ENCODE measurements at regions not wholly inside any gene's neighbourhood (a gene's known extent, or its start where the extent isn't known, plus 50 kb on each side); places are given as distances from the start of the nearest gene placed in this dataset.

- TF ChIP-seq, protein P1, sequence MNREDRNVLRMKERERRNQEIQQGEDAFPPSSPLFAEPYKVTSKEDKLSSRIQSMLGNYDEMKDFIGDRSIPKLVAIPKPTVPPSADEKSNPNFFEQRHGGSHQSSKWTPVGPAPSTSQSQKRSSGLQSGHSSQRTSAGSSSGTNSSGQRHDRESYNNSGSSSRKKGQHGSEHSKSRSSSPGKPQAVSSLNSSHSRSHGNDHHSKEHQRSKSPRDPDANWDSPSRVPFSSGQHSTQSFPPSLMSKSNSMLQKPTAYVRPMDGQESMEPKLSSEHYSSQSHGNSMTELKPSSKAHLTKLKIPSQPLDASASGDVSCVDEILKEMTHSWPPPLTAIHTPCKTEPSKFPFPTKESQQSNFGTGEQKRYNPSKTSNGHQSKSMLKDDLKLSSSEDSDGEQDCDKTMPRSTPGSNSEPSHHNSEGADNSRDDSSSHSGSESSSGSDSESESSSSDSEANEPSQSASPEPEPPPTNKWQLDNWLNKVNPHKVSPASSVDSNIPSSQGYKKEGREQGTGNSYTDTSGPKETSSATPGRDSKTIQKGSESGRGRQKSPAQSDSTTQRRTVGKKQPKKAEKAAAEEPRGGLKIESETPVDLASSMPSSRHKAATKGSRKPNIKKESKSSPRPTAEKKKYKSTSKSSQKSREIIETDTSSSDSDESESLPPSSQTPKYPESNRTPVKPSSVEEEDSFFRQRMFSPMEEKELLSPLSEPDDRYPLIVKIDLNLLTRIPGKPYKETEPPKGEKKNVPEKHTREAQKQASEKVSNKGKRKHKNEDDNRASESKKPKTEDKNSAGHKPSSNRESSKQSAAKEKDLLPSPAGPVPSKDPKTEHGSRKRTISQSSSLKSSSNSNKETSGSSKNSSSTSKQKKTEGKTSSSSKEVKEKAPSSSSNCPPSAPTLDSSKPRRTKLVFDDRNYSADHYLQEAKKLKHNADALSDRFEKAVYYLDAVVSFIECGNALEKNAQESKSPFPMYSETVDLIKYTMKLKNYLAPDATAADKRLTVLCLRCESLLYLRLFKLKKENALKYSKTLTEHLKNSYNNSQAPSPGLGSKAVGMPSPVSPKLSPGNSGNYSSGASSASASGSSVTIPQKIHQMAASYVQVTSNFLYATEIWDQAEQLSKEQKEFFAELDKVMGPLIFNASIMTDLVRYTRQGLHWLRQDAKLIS (CRISPR knock-in tag; IDR thresholded peaks at IDR 0.05; ENCODE audit: borderline replicate concordance), result no peak
These were observed 225.9 kb downstream of the SEC61B start (continued) for GRCh38 chr9:99447951-99448350.

DNA sequence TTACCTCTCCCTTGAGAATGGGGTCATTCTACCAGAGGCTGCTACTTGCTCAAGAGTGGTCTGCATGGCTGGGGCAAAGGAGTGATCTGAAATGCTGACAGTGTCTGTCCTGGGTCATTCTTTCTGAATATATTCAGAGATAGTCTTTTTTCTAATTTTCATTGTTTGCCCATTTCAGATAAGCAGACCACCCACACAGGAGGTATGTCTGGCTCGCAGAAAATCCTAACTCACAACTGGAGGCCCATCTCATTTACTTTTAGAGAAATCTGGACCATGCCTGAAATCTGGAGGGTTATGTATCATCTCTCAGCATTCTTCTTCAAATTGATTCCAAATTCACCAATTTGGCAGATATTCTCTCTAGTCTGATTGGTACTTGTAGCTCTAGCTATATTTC lies 227.6 kb downstream of the SEC61B start:
- H3K27ac Mint-ChIP-seq, result no peak overlapping the region
- TF ChIP-seq, protein P2, sequence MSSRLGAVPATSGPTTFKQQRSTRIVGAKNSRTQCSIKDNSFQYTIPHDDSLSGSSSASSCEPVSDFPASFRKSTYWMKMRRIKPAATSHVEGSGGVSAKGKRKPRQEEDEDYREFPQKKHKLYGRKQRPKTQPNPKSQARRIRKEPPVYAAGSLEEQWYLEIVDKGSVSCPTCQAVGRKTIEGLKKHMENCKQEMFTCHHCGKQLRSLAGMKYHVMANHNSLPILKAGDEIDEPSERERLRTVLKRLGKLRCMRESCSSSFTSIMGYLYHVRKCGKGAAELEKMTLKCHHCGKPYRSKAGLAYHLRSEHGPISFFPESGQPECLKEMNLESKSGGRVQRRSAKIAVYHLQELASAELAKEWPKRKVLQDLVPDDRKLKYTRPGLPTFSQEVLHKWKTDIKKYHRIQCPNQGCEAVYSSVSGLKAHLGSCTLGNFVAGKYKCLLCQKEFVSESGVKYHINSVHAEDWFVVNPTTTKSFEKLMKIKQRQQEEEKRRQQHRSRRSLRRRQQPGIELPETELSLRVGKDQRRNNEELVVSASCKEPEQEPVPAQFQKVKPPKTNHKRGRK (CRISPR knock-in tag; IDR thresholded peaks at IDR 0.05; ENCODE audit: borderline replicate concordance), result no peak
- TF ChIP-seq SMAD3 (CRISPR knock-in tag; IDR thresholded peaks at IDR 0.05; ENCODE audit: borderline replicate concordance) (no peak), USF1 (CRISPR knock-in tag; IDR thresholded peaks at IDR 0.05) (no peak), NR1H2 (CRISPR knock-in tag; IDR thresholded peaks at IDR 0.05) (no peak), CREM (CRISPR knock-in tag; IDR thresholded peaks at IDR 0.05) (no peak), FOXJ3 (CRISPR knock-in tag; IDR thresholded peaks at IDR 0.05; ENCODE audit: borderline replicate concordance) (no peak), ZNF219 (CRISPR knock-in tag; IDR thresholded peaks at IDR 0.05; ENCODE audit: borderline replicate concordance) (no peak), MLX (CRISPR knock-in tag; IDR thresholded peaks at IDR 0.05) (no peak), E2F5 (CRISPR knock-in tag; IDR thresholded peaks at IDR 0.05) (no peak), JAZF1 (CRISPR knock-in tag; IDR thresholded peaks at IDR 0.05) (no peak), ZNF416 (CRISPR knock-in tag; IDR thresholded peaks at IDR 0.05) (no peak), AR (CRISPR knock-in tag; IDR thresholded peaks at IDR 0.05) (no peak), ZNF396 (CRISPR knock-in tag; IDR thresholded peaks at IDR 0.05; ENCODE audit: borderline replicate concordance) (no peak), GABPB1 (CRISPR knock-in tag; IDR thresholded peaks at IDR 0.05) (no peak), NFATC4 (CRISPR knock-in tag; IDR thresholded peaks at IDR 0.05) (no peak)
- TF ChIP-seq, protein P3, sequence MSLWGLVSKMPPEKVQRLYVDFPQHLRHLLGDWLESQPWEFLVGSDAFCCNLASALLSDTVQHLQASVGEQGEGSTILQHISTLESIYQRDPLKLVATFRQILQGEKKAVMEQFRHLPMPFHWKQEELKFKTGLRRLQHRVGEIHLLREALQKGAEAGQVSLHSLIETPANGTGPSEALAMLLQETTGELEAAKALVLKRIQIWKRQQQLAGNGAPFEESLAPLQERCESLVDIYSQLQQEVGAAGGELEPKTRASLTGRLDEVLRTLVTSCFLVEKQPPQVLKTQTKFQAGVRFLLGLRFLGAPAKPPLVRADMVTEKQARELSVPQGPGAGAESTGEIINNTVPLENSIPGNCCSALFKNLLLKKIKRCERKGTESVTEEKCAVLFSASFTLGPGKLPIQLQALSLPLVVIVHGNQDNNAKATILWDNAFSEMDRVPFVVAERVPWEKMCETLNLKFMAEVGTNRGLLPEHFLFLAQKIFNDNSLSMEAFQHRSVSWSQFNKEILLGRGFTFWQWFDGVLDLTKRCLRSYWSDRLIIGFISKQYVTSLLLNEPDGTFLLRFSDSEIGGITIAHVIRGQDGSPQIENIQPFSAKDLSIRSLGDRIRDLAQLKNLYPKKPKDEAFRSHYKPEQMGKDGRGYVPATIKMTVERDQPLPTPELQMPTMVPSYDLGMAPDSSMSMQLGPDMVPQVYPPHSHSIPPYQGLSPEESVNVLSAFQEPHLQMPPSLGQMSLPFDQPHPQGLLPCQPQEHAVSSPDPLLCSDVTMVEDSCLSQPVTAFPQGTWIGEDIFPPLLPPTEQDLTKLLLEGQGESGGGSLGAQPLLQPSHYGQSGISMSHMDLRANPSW (CRISPR knock-in tag; conservative IDR thresholded peaks at IDR 0.05; ENCODE audit: low read depth), result no peak
- TF ChIP-seq, protein P4, sequence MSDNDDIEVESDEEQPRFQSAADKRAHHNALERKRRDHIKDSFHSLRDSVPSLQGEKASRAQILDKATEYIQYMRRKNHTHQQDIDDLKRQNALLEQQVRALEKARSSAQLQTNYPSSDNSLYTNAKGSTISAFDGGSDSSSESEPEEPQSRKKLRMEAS (CRISPR knock-in tag; IDR thresholded peaks at IDR 0.05), result no peak
- TF ChIP-seq, protein P5, sequence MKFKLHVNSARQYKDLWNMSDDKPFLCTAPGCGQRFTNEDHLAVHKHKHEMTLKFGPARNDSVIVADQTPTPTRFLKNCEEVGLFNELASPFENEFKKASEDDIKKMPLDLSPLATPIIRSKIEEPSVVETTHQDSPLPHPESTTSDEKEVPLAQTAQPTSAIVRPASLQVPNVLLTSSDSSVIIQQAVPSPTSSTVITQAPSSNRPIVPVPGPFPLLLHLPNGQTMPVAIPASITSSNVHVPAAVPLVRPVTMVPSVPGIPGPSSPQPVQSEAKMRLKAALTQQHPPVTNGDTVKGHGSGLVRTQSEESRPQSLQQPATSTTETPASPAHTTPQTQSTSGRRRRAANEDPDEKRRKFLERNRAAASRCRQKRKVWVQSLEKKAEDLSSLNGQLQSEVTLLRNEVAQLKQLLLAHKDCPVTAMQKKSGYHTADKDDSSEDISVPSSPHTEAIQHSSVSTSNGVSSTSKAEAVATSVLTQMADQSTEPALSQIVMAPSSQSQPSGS (CRISPR knock-in tag; IDR thresholded peaks at IDR 0.05; ENCODE audit: borderline replicate concordance, low read depth), result no peak
- TF ChIP-seq, protein P6, sequence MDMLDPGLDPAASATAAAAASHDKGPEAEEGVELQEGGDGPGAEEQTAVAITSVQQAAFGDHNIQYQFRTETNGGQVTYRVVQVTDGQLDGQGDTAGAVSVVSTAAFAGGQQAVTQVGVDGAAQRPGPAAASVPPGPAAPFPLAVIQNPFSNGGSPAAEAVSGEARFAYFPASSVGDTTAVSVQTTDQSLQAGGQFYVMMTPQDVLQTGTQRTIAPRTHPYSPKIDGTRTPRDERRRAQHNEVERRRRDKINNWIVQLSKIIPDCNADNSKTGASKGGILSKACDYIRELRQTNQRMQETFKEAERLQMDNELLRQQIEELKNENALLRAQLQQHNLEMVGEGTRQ (CRISPR knock-in tag; IDR thresholded peaks at IDR 0.05), result no peak

More for the DNA sequence above, 227.6 kb downstream of the SEC61B start:
- Mint-ChIP-seq H3K27me3 (ENCODE audit: low read depth) (no peaks in the 10 kb centered on the region; the same call in 1 of the 2 replicates), H3K4me1 (no peaks in the 10 kb centered on the region), H3K36me3 (no peaks in the 10 kb centered on the region), H3K9me3 (no peaks in the 10 kb centered on the region), H3K4me3 (no peak overlapping the region)
- no peak for ATAC-seq
- ChIA-PET CTCF (no interaction called here), POLR2A (no interaction called here)
- no peak for DNase-seq (ENCODE audit: low spot score)

All from WTC11 (cell line).